H1 (cell line): ENCODE measurements at regions not wholly inside any gene's neighbourhood (a gene's known extent, or its start where the extent isn't known, plus 50 kb on each side); places are given as distances from the start of the nearest gene placed in this dataset.

Source experiments
- CTCF ChIA-PET: fragments of 300-600 bp; sonication (Branson Sonifier 250); formaldehyde crosslinking; loops from one replicate; lab custom pipeline; 2021; ENCODE audit not compliant: partially characterized antibody; lab: Charles Lee
- POLR2A ChIA-PET: fragments of 300-600 bp; sonication (Branson Sonifier 250); formaldehyde crosslinking; loops from one replicate; lab custom pipeline; 2021; ENCODE audit warnings: inconsistent platforms; ENCODE audit not compliant: partially characterized antibody; lab: Charles Lee
- DNase-seq, 2 experiments: peaks; one replicate each; pipeline versions ENCODE4 v3.0.0 to v3.0.0-alpha.2; 2010 to 2022; ENCODE audit warnings: low spot score in 2 of 2, low read depth in 1 of 2, mixed read lengths in 1 of 2
- FAIRE-seq: peaks from 2 replicates; lab custom pipeline; 2011; peaks lifted over from hg19 to GRCh38; lab: Jason Lieb, UNC
- H2AFZ ChIP-seq: 2 replicates; pipeline ENCODE4 v1.8.1; 2012; ENCODE audit warnings: low read length, inconsistent platforms
- H2AK5ac ChIP-seq: 2 replicates; pipeline ENCODE4 v1.6.1; 2013; ENCODE audit warnings: low read depth, low read length
- H2BK120ac ChIP-seq: replicated peaks from 2 replicates; pipeline ENCODE3; 2013; ENCODE audit warnings: low read depth, low read length, inconsistent platforms
- H2BK12ac ChIP-seq: 2 replicates; pipeline ENCODE4 v1.6.1; 2013; ENCODE audit warnings: low read depth, low read length
- H2BK15ac ChIP-seq: 2 replicates; pipeline ENCODE4 v1.6.1; 2013; ENCODE audit warnings: low read length
- H2BK20ac ChIP-seq: 2 replicates; pipeline ENCODE4 v1.6.1; 2013; ENCODE audit warnings: low read length
- H2BK5ac ChIP-seq: 2 replicates; pipeline ENCODE4 v1.6.1; 2013; ENCODE audit warnings: low read depth, low read length
- H3K14ac ChIP-seq: 2 replicates; pipeline ENCODE4 v1.6.1; 2013; ENCODE audit warnings: inconsistent platforms; ENCODE audit not compliant: insufficient read length
- H3K18ac ChIP-seq: 2 replicates; pipeline ENCODE4 v1.6.1; 2013; ENCODE audit warnings: low read length; ENCODE audit errors: extremely low read depth
- H3K23ac ChIP-seq: 2 replicates; pipeline ENCODE4 v1.6.1; 2013; ENCODE audit warnings: inconsistent platforms; ENCODE audit not compliant: insufficient read length
- H3K23me2 ChIP-seq: 2 replicates; pipeline ENCODE4 v1.6.1; 2013; ENCODE audit warnings: low read depth, low read length
- H3K27ac ChIP-seq: 2 replicates; pipeline ENCODE4 v1.6.1; 2011; ENCODE audit warnings: low read depth, low read length, inconsistent platforms
- H3K27me3 ChIP-seq, 4 experiments: replicated peaks in 1 of 4; 1 replicate in 1 of 4; 2 replicates in 3 of 4; pipeline versions ENCODE4 v1.6.1 to v1.8.1; 2011 to 2013; ENCODE audit warnings: low read length in 3 of 4, mild to moderate bottlenecking in 3 of 4, inconsistent platforms in 2 of 4, mixed read lengths in 2 of 4, moderate library complexity in 1 of 4; ENCODE audit not compliant: control insufficient read depth in 3 of 4, insufficient read depth in 3 of 4; ENCODE audit errors: extremely low read depth in 1 of 4
- H3K36me3 ChIP-seq, 4 experiments: 2 replicates each; pipeline versions ENCODE4 v1.6.1 to v1.8.1; 2011 to 2013; ENCODE audit warnings: mild to moderate bottlenecking in 4 of 4, low read length in 3 of 4, moderate library complexity in 2 of 4, control low read depth in 1 of 4, inconsistent platforms in 1 of 4; ENCODE audit not compliant: insufficient read depth in 4 of 4, control insufficient read depth in 2 of 4
- H3K4ac ChIP-seq: replicated peaks from 2 replicates; pipeline ENCODE3; 2013; ENCODE audit warnings: low read length, low read depth, mixed read lengths, inconsistent platforms; ENCODE audit not compliant: insufficient read length
- H3K4me1 ChIP-seq, 4 experiments: replicated peaks in 1 of 4; 1 replicate in 1 of 4; 2 replicates in 3 of 4; pipeline versions ENCODE4 v1.6.1 to v1.8.1; 2011 to 2013; ENCODE audit warnings: low read length in 3 of 4, inconsistent platforms in 2 of 4, mixed read lengths in 1 of 4; ENCODE audit not compliant: insufficient read depth in 4 of 4, control insufficient read depth in 3 of 4
- H3K4me2 ChIP-seq, 2 experiments: 2 replicates each; pipeline versions ENCODE4 v1.6.1 to v1.8.1; 2011 to 2013; ENCODE audit warnings: low read depth in 2 of 2, low read length in 2 of 2, control low read depth in 1 of 2, inconsistent platforms in 1 of 2, mild to moderate bottlenecking in 1 of 2; ENCODE audit not compliant: insufficient read depth in 1 of 2
- H3K4me3 ChIP-seq, 4 experiments: fragments of 200-600, 300-600 bp in 1 of 4; sonication (generic), shearing (Covaris generic), sonication (Bioruptor Twin) in 1 of 4; 2 replicates each; pipeline versions ENCODE4 v1.5.1 to v1.8.1; 2011 to 2016; ENCODE audit warnings: low read length in 4 of 4, low read depth in 3 of 4, control low read depth in 2 of 4, inconsistent platforms in 2 of 4, mild to moderate bottlenecking in 2 of 4, mixed read lengths in 1 of 4, moderate library complexity in 1 of 4; ENCODE audit not compliant: insufficient read depth in 2 of 4; ENCODE audit errors: extremely low read depth in 1 of 4
- H3K56ac ChIP-seq: replicated peaks from 2 replicates; pipeline ENCODE3; 2013; ENCODE audit warnings: low read depth, mild to moderate bottlenecking, mixed read lengths, low read length, inconsistent platforms; ENCODE audit not compliant: insufficient read length
- H3K79me1 ChIP-seq: 2 replicates; pipeline ENCODE4 v1.6.1; 2013; ENCODE audit warnings: low read depth, low read length, control low read depth
- H3K79me2 ChIP-seq, 2 experiments: 2 replicates each; pipeline versions ENCODE4 v1.6.1 to v1.8.1; 2012 to 2013; ENCODE audit warnings: low read length in 2 of 2, mild to moderate bottlenecking in 2 of 2, inconsistent platforms in 1 of 2; ENCODE audit not compliant: insufficient read depth in 2 of 2, control insufficient read depth in 1 of 2
- H3K9ac ChIP-seq, 4 experiments: replicated peaks in 1 of 4; 1 replicate in 1 of 4; 2 replicates in 3 of 4; pipeline versions ENCODE4 v1.6.1 to v1.8.1; 2011 to 2013; ENCODE audit warnings: low read depth in 3 of 4, low read length in 3 of 4, control low read depth in 2 of 4, mild to moderate bottlenecking in 2 of 4, moderate library complexity in 2 of 4, inconsistent platforms in 1 of 4; ENCODE audit errors: extremely low read depth in 1 of 4
- H3K9me3 ChIP-seq, 2 experiments: 2 replicates each; pipeline versions ENCODE4 v1.6.1 to v1.8.1; 2012 to 2013; ENCODE audit warnings: mild to moderate bottlenecking in 2 of 2, moderate library complexity in 2 of 2, control low read depth in 1 of 2, inconsistent platforms in 1 of 2, low read depth in 1 of 2, low read length in 1 of 2, mixed read lengths in 1 of 2; ENCODE audit not compliant: insufficient read depth in 2 of 2
- H4K20me1 ChIP-seq, 2 experiments: replicated peaks in 1 of 2; 2 replicates each; pipeline versions ENCODE3 to v1.8.1; 2011 to 2013; ENCODE audit warnings: inconsistent platforms in 2 of 2, low read length in 2 of 2, mild to moderate bottlenecking in 1 of 2; ENCODE audit not compliant: insufficient read depth in 2 of 2, control insufficient read depth in 1 of 2
- H4K5ac ChIP-seq: 2 replicates; pipeline ENCODE4 v1.6.1; 2013; ENCODE audit warnings: low read length, low read depth, mixed read lengths, inconsistent platforms; ENCODE audit not compliant: insufficient read length
- H4K8ac ChIP-seq: 2 replicates; pipeline ENCODE4 v1.8.0; 2013; ENCODE audit warnings: mild to moderate bottlenecking, moderate library complexity, low read length, inconsistent platforms; ENCODE audit not compliant: insufficient read depth; ENCODE audit errors: extremely low read depth
- H4K91ac ChIP-seq: replicated peaks from 2 replicates; pipeline ENCODE3; 2013; ENCODE audit warnings: low read length, mixed read lengths, inconsistent platforms; ENCODE audit not compliant: insufficient read length
- CREB1 ChIP-seq: IDR thresholded peaks from 2 replicates; pipeline ENCODE4 v1.6.1; 2012; ENCODE audit warnings: inconsistent platforms
- EGR1 ChIP-seq: IDR thresholded peaks from 2 replicates; pipeline ENCODE4 v1.6.1; 2011; ENCODE audit warnings: low read depth, low read length, borderline replicate concordance
- MAFK ChIP-seq: IDR thresholded peaks from 2 replicates; pipeline ENCODE4 v1.6.1; 2012; ENCODE audit warnings: low read depth, mild to moderate bottlenecking, improper control_type of control experiment, low read length
- NRF1 ChIP-seq: IDR thresholded peaks from 2 replicates; pipeline ENCODE4 v1.6.1; 2011; ENCODE audit warnings: mild to moderate bottlenecking, low read depth, low read length, improper control_type of control experiment
- POLR2A ChIP-seq, 2 experiments: IDR thresholded peaks; 1 replicate in 1 of 2; 2 replicates in 1 of 2; pipeline ENCODE4 v1.6.1; 2011; ENCODE audit warnings: low read depth in 2 of 2, low read length in 2 of 2, mild to moderate bottlenecking in 2 of 2; ENCODE audit errors: control extremely low read depth in 1 of 2
- RFX5 ChIP-seq: IDR thresholded peaks from 2 replicates; pipeline ENCODE4 v1.6.1; 2011; ENCODE audit warnings: low read depth, low read length, improper control_type of control experiment, borderline replicate concordance
- SAP30 ChIP-seq: fragments of 300-600 bp; sonication (generic); IDR thresholded peaks from 2 replicates; pipeline ENCODE4 v1.7.1; 2012; ENCODE audit warnings: low read length, moderate library complexity, mild to moderate bottlenecking, inconsistent platforms; ENCODE audit not compliant: insufficient read depth, insufficient replicate concordance
- SUZ12 ChIP-seq: fragments of 200-600 bp; sonication (generic); IDR thresholded peaks from 2 replicates; pipeline ENCODE4 v1.6.1; 2012; ENCODE audit warnings: mild to moderate bottlenecking, inconsistent platforms, low read length, moderate library complexity, mixed read lengths
- WGBS, 2 experiments: shearing (Covaris generic) in 1 of 2; methylation state at CpG; one replicate each; pipeline versions ENCODE4 v1.1.6 to v1.1.7; 2013 to 2015; ENCODE audit warnings: low lambda C conversion rate in 2 of 2, mixed read lengths in 2 of 2, inconsistent platforms in 1 of 2, low coverage in 1 of 2, missing lambda C conversion rate in 1 of 2; ENCODE audit not compliant: insufficient replicate concordance in 2 of 2, insufficient coverage in 1 of 2, insufficient read length in 1 of 2; ENCODE audit errors: extremely low coverage in 1 of 2, missing lambda C conversion rate in 1 of 2; 5-methylcytosine and 5-hydroxymethylcytosine counted together
- TF ChIP-seq, protein P1 (sequence below): IDR thresholded peaks from 2 replicates; pipeline ENCODE4 v1.6.1; 2012; ENCODE audit warnings: low read length, inconsistent platforms
- TF ChIP-seq, protein P2 (sequence below), 3 experiments: IDR thresholded peaks; 1 replicate in 2 of 3; 2 replicates in 1 of 3; pipeline versions ENCODE4 v1.5.1 to v1.6.1; 2011; ENCODE audit warnings: low read length in 3 of 3, mild to moderate bottlenecking in 3 of 3, inconsistent platforms in 2 of 3, low read depth in 1 of 3, moderate library complexity in 1 of 3; ENCODE audit not compliant: insufficient read depth in 1 of 3; ENCODE audit errors: control extremely low read depth in 1 of 3

DNA sequence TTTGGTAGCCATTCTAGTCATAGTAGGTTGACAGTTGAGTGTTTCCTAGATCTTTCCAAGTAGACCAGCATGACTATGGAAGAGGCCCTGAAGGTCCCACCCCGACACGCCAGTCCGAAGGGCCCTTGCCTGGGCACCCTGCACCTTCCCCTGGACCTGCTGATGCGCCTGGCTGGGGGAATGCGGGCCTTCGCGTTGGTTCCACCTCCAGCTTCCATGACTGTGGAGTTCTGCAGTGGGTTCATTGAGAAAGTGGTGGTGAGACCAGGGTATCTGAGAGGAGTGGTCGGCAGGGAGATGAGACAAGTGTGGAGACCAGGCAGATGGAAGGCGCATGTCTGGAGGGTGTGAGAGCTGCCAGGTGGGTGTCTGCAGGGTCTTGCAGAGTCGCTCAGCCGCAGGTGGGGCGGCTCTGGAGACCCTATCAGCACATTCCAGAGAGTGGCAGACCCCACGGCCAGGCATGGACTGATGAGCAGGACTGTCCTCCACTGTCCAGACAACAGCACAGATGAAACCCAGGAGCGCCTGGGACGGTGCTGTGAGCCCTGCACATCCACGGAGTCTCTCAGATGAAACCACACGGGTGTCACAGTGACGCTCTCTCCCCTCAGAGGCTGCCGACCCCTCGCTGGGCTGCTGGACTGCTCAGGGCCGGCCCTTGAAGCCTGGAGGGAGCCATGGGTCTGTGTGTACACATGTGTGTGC lies 182.5 kb upstream of the HDAC4 start:
- H3K23me2 ChIP-seq: no peaks in the 10 kb centered on the region
- H2BK20ac ChIP-seq: no peak overlapping the region
- H3K4me3 ChIP-seq: no peak overlapping the region
- H3K9me3 ChIP-seq: no peaks in the 10 kb centered on the region
- no peak overlapping the region for H2AK5ac ChIP-seq
- no peak overlapping the region for H2BK15ac ChIP-seq
- H3K79me2 ChIP-seq: no peaks in the 10 kb centered on the region
- H4K8ac ChIP-seq: no peak overlapping the region
- no peak overlapping the region for H4K5ac ChIP-seq
- DNase-seq (no peak), FAIRE-seq (no peak)
- ChIA-PET CTCF (no interaction called here), POLR2A (no interaction called here)
- no peak overlapping the region for H3K14ac ChIP-seq
- no peak overlapping the region for H3K18ac ChIP-seq
- WGBS, 2 experiments: 95% methylated on average over 21 of the region's 21 CpGs; no CpG with 5 or more reads in 1 of the 2 experiments
- no peaks in the 10 kb centered on the region for H3K36me3 ChIP-seq
- no peak overlapping the region for H3K4me2 ChIP-seq
- H2BK5ac ChIP-seq: no peak overlapping the region
- H2AFZ ChIP-seq: no peak overlapping the region
- no peak overlapping the region for H3K56ac ChIP-seq
- H3K27me3 ChIP-seq: no peaks in the 10 kb centered on the region
- no peak overlapping the region for H4K91ac ChIP-seq
- H3K4me1 ChIP-seq: no peaks in the 10 kb centered on the region; a peak in 1 of 7 replicates
- H3K79me1 ChIP-seq: no peaks in the 10 kb centered on the region
- no peak overlapping the region for H3K27ac ChIP-seq
- no peak overlapping the region for H2BK12ac ChIP-seq
- H3K4ac ChIP-seq: no peak overlapping the region
- no peak overlapping the region for H3K23ac ChIP-seq
- H2BK120ac ChIP-seq: no peak overlapping the region
- no peaks in the 10 kb centered on the region for H4K20me1 ChIP-seq
- H3K9ac ChIP-seq: no peak overlapping the region
- TF ChIP-seq, protein P1, sequence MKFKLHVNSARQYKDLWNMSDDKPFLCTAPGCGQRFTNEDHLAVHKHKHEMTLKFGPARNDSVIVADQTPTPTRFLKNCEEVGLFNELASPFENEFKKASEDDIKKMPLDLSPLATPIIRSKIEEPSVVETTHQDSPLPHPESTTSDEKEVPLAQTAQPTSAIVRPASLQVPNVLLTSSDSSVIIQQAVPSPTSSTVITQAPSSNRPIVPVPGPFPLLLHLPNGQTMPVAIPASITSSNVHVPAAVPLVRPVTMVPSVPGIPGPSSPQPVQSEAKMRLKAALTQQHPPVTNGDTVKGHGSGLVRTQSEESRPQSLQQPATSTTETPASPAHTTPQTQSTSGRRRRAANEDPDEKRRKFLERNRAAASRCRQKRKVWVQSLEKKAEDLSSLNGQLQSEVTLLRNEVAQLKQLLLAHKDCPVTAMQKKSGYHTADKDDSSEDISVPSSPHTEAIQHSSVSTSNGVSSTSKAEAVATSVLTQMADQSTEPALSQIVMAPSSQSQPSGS: no peak
- TF ChIP-seq SAP30 (no peak), EGR1 (no peak), POLR2A (IDR thresholded peaks at IDR 0.05; ENCODE audit: control extremely low read depth in 1 of 2, low read depth in 2 of 2, low read length in 2 of 2) (no peak), RFX5 (no peak), CREB1 (no peak), MAFK (no peak), NRF1 (no peak), SUZ12 (no peak)
- TF ChIP-seq, protein P2, sequence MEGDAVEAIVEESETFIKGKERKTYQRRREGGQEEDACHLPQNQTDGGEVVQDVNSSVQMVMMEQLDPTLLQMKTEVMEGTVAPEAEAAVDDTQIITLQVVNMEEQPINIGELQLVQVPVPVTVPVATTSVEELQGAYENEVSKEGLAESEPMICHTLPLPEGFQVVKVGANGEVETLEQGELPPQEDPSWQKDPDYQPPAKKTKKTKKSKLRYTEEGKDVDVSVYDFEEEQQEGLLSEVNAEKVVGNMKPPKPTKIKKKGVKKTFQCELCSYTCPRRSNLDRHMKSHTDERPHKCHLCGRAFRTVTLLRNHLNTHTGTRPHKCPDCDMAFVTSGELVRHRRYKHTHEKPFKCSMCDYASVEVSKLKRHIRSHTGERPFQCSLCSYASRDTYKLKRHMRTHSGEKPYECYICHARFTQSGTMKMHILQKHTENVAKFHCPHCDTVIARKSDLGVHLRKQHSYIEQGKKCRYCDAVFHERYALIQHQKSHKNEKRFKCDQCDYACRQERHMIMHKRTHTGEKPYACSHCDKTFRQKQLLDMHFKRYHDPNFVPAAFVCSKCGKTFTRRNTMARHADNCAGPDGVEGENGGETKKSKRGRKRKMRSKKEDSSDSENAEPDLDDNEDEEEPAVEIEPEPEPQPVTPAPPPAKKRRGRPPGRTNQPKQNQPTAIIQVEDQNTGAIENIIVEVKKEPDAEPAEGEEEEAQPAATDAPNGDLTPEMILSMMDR (IDR thresholded peaks at IDR 0.05; ENCODE audit: control extremely low read depth in 1 of 3, insufficient read depth in 1 of 3, low read depth in 1 of 3, low read length in 3 of 3): no peak
